Fibroblast of lung (primary cell): ENCODE measurements at regions not wholly inside any gene's neighbourhood (a gene's known extent, or its start where the extent isn't known, plus 50 kb on each side); places are given as distances from the start of the nearest gene placed in this dataset.

Source experiments
- CTCF ChIP-seq, 2 donors: IDR thresholded peaks in 1 of 2; conservative IDR thresholded peaks in 1 of 2; 1 replicate in 1 of 2; 2 replicates in 1 of 2; pipeline ENCODE4 v1.5.1; 2011 to 2012; ENCODE audit warnings: low read length in 2 of 2, control low read depth in 1 of 2, inconsistent platforms in 1 of 2, low read depth in 1 of 2, mild to moderate bottlenecking in 1 of 2
- EZH2 ChIP-seq: IDR thresholded peaks from 2 replicates; pipeline ENCODE4 v1.5.1; 2012; ENCODE audit warnings: low read length, control low read depth, mild to moderate bottlenecking; ENCODE audit errors: missing control alignments

GRCh38 chr2:193112986-193113385 lies 918.3 kb upstream of the TMEFF2 start:
- TF ChIP-seq CTCF (conservative IDR thresholded peaks at IDR 0.05 in 1 of 2, IDR thresholded peaks at IDR 0.05 in 1 of 2; ENCODE audit: low read depth in 1 of 2, low read length in 2 of 2) (no peak), EZH2 (no peak)
